HG03135 (cell line): ENCODE measurements at regions not wholly inside any gene's neighbourhood (a gene's known extent, or its start where the extent isn't known, plus 50 kb on each side); places are given as distances from the start of the nearest gene placed in this dataset.
A peak's percentile ranks its signal among the peaks of the same experiment; 100 is the strongest.
"Not testable (repeated sequence)": the region's sequence is repeated elsewhere in the genome, so short reads cannot be mapped to it uniquely, and the experiment has no call there.

ENCODE experiments used
- ATAC-seq: cut with Tn5 transposase; IDR thresholded peaks from one replicate; pipeline ENCODE4 v1.9.1; 2021; ENCODE audit warnings: mild to moderate bottlenecking, moderate library complexity; ENCODE audit not compliant: unreplicated experiment

GRCh38 chr10:3955955-3956617 is 171.1 kb upstream of the KLF6 start:
- no peak for ATAC-seq

- ATAC-seq, result no peak
These were observed 170.5 kb upstream of the KLF6 start for GRCh38 chr10:3955493-3955892.

- ATAC-seq, result no peak
These were observed 169.6 kb upstream of the KLF6 start for GRCh38 chr10:3954615-3955014.

DNA sequence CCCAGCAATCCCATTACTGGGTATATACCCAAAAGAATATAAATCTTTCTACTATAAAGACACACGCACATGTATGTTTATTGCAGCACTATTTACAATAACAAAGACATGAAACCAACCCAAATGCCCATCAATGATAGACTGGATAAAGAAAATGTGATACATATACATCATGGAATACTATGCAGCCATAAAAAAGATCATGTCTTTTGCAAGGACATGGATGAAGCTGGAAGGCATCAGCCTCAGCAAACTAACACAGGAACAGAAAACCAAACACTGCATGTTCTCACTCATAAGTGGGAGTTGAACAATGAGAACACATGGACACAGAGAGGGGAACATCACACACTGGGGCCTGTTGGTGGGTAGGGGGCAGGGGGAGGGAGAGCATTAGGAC is 169.0 kb upstream of the KLF6 start:
- not testable (repeated sequence) for ATAC-seq

GRCh38 chr10:3951993-3952392 is 167.0 kb upstream of the KLF6 start:
- ATAC-seq, result no peak

- no peak for ATAC-seq
These were observed 165.8 kb upstream of the KLF6 start for GRCh38 chr10:3950676-3951275.

- ATAC-seq, result no peak
These were observed 164.7 kb upstream of the KLF6 start for GRCh38 chr10:3949711-3950110.

DNA sequence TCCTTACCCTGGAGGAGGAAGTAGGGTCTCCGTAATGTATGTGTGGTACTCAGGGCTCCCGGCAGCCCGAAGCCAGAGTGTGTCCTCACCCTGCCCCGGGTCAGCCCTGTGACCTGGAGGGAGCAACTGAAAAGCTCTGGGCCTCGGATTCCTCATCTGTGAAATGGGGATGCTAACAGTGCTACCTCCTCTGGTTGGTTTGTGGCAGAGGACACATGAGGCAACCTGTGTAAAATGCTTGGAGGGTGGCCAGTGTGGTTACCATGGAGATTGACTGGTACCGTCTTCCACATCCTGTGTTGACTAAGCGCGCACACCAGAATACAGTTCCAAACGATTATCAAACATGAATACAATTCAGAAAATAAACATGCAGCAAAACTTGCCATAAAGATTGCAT is 163.8 kb upstream of the KLF6 start:
- no peak for ATAC-seq

- ATAC-seq, result no peak
These were observed 161.5 kb upstream of the KLF6 start for GRCh38 chr10:3946234-3947229.

- ATAC-seq, result no peak
These were observed 160.0 kb upstream of the KLF6 start for GRCh38 chr10:3945026-3945425.

DNA sequence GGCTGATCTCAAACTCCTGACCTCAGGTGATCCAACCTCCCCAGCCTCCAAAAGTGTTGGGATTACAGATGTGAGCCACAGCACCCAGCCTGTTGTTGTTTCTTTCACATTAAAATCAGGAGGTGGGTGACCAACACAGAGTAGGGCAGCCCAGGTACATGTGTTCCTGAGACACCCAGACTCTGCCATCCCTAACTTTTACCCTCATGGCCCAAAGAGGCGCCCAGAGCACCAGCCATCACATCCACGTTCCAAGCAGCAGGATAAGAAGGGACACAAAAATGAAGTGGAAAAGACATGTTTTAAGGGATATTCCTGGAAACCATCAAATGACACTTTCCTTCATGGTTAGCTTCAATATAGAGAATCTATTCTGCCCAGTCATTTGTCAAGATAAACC is 159.6 kb upstream of the KLF6 start:
- ATAC-seq, result no peak

DNA sequence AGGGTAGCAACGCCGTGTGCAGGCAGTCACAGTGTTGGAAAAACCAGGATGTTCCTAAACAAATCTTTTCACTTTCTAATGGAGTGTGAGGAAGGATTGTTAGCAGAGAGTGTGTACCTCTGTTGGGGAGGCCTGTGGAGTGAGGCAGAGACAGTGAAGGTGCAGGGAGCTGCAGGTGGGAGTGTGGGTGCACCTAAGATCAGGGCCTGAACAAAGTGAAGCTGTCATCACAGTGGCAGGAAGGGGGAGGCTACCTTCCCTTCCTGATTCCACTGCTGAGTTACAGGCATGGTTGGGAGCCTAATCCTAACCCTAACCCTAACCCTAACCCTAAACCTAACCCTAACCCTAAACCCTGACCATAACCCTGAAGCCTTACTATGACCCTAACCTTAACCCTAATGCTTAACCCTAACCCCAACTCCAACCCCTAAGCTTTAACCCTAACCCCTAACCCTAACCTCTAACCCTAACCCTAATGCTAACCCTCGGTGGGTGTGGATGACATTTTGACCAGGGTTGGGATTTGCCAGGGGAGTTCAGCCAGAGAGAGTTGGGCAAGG is 158.8 kb upstream of the KLF6 start:
- ATAC-seq, result no peak

- no peak for ATAC-seq
These were observed 158.0 kb upstream of the KLF6 start for GRCh38 chr10:3942937-3943489.

- no peak for ATAC-seq
These were observed 156.7 kb upstream of the KLF6 start for GRCh38 chr10:3941676-3942075.

GRCh38 chr10:3936422-3937040 is 151.5 kb upstream of the KLF6 start:
- ATAC-seq, result no peak

DNA sequence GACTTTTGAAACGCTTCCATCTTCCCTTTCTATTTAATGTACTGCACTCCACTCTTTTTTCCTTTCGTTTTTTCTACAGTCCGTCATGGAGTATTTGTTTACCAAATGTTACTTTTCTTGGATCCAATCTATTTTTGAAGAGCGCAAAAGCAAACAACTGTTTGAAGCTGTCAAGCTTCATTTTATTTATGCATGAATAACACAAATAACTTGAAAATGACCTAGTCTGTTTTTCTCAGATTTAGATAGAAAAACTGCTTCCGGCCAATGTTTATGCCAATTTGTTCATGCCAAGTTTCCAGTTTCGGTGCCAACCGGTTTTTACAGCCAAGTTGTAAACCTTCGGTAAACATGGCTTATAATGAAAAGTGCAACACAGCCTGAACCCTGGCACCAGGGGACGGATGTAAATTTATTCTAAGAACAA is 150.9 kb upstream of the KLF6 start:
- no peak for ATAC-seq

DNA sequence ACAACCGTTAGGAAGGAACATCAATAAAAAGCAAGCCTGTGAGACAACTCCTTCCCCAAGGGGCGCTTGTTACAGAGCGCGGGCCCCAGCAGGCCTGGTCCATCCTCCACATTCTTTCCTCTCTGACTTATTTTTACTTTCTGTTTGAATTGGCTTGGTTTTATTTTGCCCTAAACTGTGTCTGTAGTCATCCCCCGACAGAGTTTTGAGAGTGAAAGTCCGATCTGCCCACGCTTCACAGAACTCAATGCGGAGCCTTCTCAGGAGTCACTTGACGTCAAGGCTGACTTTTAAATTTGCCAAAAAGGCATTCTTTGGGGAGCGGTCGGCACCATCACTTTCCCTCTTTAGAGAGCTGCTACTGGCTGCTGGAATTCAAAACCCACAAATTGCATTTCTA is 150.1 kb upstream of the KLF6 start:
- peak; percentile 99 for ATAC-seq

DNA sequence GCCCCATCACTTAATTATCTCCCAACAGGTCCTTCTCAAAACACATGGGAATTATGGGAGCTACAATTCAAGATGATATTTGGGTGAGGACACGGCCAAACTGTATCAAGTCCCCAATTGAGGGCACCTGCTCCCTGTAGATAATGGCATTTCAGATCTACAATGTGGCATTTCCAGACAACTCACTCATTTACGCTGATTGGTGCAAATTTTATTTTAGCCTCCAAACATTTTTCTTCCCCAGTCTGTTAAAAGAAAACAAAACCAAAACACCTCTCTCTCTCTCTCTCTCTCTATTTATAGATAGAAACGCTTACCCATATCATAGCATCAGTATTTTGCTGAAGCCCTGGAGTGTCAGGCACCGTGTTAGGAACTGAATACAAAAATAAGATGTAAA is 148.7 kb upstream of the KLF6 start:
- no peak for ATAC-seq

- no peak for ATAC-seq
These were observed 147.8 kb upstream of the KLF6 start for GRCh38 chr10:3932597-3933375.

- no peak for ATAC-seq
These were observed 146.9 kb upstream of the KLF6 start for GRCh38 chr10:3931901-3932300.
